ENCODE measurements at regions not wholly inside any gene's neighbourhood (a gene's known extent, or its start where the extent isn't known, plus 50 kb on each side); places are given as distances from the start of the nearest gene placed in this dataset.

GRCh38 chr12:111287125-111287900 is 81.6 kb downstream of the PHETA1 start:
- Mint-ChIP-seq H3K36me3 (no peaks in the 10 kb centered on the region), H3K27ac (no peak overlapping the region), H3K4me1 (no peaks in the 10 kb centered on the region), H3K4me3 (no peak overlapping the region), H3K9me3 (ENCODE audit: low read depth) (no peaks in the 10 kb centered on the region), H3K27me3 (no peaks in the 10 kb centered on the region)
- DNase-seq (no peak), ATAC-seq (no peak)
- CTCF ChIA-PET, result interaction anchor here (0.9 to 1.5 kb wide), 2 partner anchors 12 to 13 kb away, joined by 3 read pairs; no protein-coding TSS in a partner anchor

- CTCF ChIA-PET, result no interaction called here
- H3K9me3 Mint-ChIP-seq (ENCODE audit: low read depth), result peaks cover 12% of the 10 kb centered on the region
- H3K36me3 Mint-ChIP-seq, result no peaks in the 10 kb centered on the region
- no peaks in the 10 kb centered on the region for H3K27me3 Mint-ChIP-seq
- H3K27ac Mint-ChIP-seq, result no peak overlapping the region
- ATAC-seq, result no peak
- no peak for DNase-seq
- no peaks in the 10 kb centered on the region for H3K4me1 Mint-ChIP-seq
- no peak overlapping the region for H3K4me3 Mint-ChIP-seq
These were observed 83.7 kb downstream of the PHETA1 start for GRCh38 chr12:111285200-111285599.

- no peak overlapping the region for H3K4me3 Mint-ChIP-seq
- no peaks in the 10 kb centered on the region for H3K27me3 Mint-ChIP-seq
- H3K9me3 Mint-ChIP-seq (ENCODE audit: low read depth), result peaks cover 12% of the 10 kb centered on the region
- CTCF ChIA-PET, result no interaction called here
- no peaks in the 10 kb centered on the region for H3K4me1 Mint-ChIP-seq
- no peak for ATAC-seq
- no peak overlapping the region for H3K27ac Mint-ChIP-seq
- no peaks in the 10 kb centered on the region for H3K36me3 Mint-ChIP-seq
- DNase-seq, result no peak
These were observed 84.2 kb downstream of the PHETA1 start for GRCh38 chr12:111284709-111285108.

- H3K27me3 Mint-ChIP-seq, result no peaks in the 10 kb centered on the region
- CTCF ChIA-PET, result no interaction called here
These were observed 84.9 kb downstream of the PHETA1 start for GRCh38 chr12:111283966-111284365.

GRCh38 chr12:111283521-111283920 is 85.4 kb downstream of the PHETA1 start:
- no peaks in the 10 kb centered on the region for H3K36me3 Mint-ChIP-seq
- no peak for ATAC-seq
- peaks cover 12% of the 10 kb centered on the region for H3K9me3 Mint-ChIP-seq (ENCODE audit: low read depth)
- no peak for DNase-seq
- H3K27ac Mint-ChIP-seq, result no peak overlapping the region
- no peaks in the 10 kb centered on the region for H3K4me1 Mint-ChIP-seq
- no peaks in the 10 kb centered on the region for H3K27me3 Mint-ChIP-seq
- H3K4me3 Mint-ChIP-seq, result no peak overlapping the region
- CTCF ChIA-PET, result no interaction called here

More at GRCh38 chr12:111283966-111284365, 84.9 kb downstream of the PHETA1 start:
- DNase-seq (no peak), ATAC-seq (no peak)
- Mint-ChIP-seq H3K4me1 (no peaks in the 10 kb centered on the region), H3K4me3 (no peak overlapping the region), H3K36me3 (no peaks in the 10 kb centered on the region), H3K27ac (no peak overlapping the region), H3K9me3 (ENCODE audit: low read depth) (peaks cover 12% of the 10 kb centered on the region)

DNA sequence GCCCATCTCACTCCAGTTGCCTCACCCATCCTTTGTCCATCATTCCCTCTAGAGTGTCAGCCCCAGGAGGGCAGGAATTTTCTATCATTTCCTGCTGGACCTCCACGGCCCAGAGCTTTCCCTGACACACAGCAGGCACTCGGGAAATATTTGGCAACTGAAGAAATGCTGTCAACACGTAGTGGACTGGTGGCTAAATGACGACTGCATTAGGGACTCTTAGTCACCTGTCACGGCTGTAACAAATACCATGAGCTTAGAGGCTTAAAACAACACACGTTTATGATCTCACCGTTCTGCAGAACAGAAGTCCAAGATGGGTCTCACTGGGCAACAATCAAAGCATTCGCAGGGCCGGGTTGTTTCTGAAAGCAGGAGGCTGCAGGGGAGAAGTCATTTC is 91.3 kb downstream of the PHETA1 start:
- H3K27me3 Mint-ChIP-seq, result no peaks in the 10 kb centered on the region
- no peak overlapping the region for H3K27ac Mint-ChIP-seq
- H3K4me1 Mint-ChIP-seq, result no peaks in the 10 kb centered on the region
- peaks cover 12% of the 10 kb centered on the region for H3K9me3 Mint-ChIP-seq (ENCODE audit: low read depth)
- CTCF ChIA-PET, result interaction anchor here (1.0 kb wide), 1 partner anchor 11 kb away, joined by 3 read pairs; no protein-coding TSS in a partner anchor
- H3K36me3 Mint-ChIP-seq, result no peaks in the 10 kb centered on the region
- DNase-seq (no peak), ATAC-seq (no peak)
- no peak overlapping the region for H3K4me3 Mint-ChIP-seq

DNA sequence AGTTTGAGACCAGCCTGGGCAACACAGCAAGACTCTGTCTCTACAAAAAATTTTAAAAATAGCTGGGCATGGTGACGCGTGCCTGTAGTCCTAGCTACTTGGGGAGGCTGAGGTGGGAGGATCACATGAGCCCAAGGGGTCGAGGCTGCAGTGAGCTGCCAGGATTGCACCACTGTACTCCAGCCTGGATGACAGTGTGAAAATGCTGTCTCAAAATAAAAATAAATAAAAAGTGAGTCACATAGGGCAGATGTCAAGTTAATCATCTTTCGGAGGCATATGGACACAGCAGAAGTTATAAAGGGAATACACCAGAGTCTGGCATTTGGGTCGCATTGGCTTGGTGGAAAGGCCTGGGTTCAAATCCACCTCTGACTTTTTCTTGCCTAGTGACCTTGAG is 92.7 kb downstream of the PHETA1 start:
- no peak overlapping the region for H3K4me3 Mint-ChIP-seq
- H3K27me3 Mint-ChIP-seq, result peaks cover 6% of the 10 kb centered on the region
- no peaks in the 10 kb centered on the region for H3K36me3 Mint-ChIP-seq
- H3K4me1 Mint-ChIP-seq, result no peaks in the 10 kb centered on the region
- H3K9me3 Mint-ChIP-seq (ENCODE audit: low read depth), result peaks cover 6% of the 10 kb centered on the region
- ATAC-seq, result no peak
- no peak for DNase-seq
- CTCF ChIA-PET, result no interaction called here
- no peak overlapping the region for H3K27ac Mint-ChIP-seq

GRCh38 chr12:111275308-111275707 is 93.6 kb downstream of the PHETA1 start:
- ATAC-seq (no peak), DNase-seq (no peak)
- Mint-ChIP-seq H3K4me3 (no peak overlapping the region), H3K36me3 (no peaks in the 10 kb centered on the region), H3K27ac (no peak overlapping the region), H3K9me3 (ENCODE audit: low read depth) (no peaks in the 10 kb centered on the region), H3K27me3 (peaks cover 13% of the 10 kb centered on the region), H3K4me1 (no peaks in the 10 kb centered on the region)
- CTCF ChIA-PET, result interaction anchor here (1.0 kb wide), 1 partner anchor 32 kb away, joined by 3 read pairs; no protein-coding TSS in a partner anchor

GRCh38 chr12:111274777-111275176 is 94.1 kb downstream of the PHETA1 start:
- H3K9me3 Mint-ChIP-seq (ENCODE audit: low read depth), result no peaks in the 10 kb centered on the region
- no peak overlapping the region for H3K27ac Mint-ChIP-seq
- DNase-seq (no peak), ATAC-seq (no peak)
- H3K4me3 Mint-ChIP-seq, result no peak overlapping the region
- peaks cover 13% of the 10 kb centered on the region for H3K27me3 Mint-ChIP-seq
- H3K4me1 Mint-ChIP-seq, result no peaks in the 10 kb centered on the region
- CTCF ChIA-PET, result interaction anchor here (1.0 kb wide), 2 partner anchors 11 to 33 kb away, joined by 3 read pairs; no protein-coding TSS in a partner anchor
- H3K36me3 Mint-ChIP-seq, result no peaks in the 10 kb centered on the region

- H3K27ac Mint-ChIP-seq, result no peak overlapping the region
- no peaks in the 10 kb centered on the region for H3K9me3 Mint-ChIP-seq (ENCODE audit: low read depth)
- peaks cover 13% of the 10 kb centered on the region for H3K27me3 Mint-ChIP-seq
- DNase-seq, result no peak
- ATAC-seq, result no peak
- H3K4me1 Mint-ChIP-seq, result no peaks in the 10 kb centered on the region
- no peaks in the 10 kb centered on the region for H3K36me3 Mint-ChIP-seq
- CTCF ChIA-PET, result interaction anchor here (0.9 to 1.5 kb wide), 7 partner anchors 12 to 379 kb away, joined by 3 to 6 read pairs (median 3); no protein-coding TSS in a partner anchor
- no peak overlapping the region for H3K4me3 Mint-ChIP-seq
These were observed 97.0 kb downstream of the PHETA1 start for GRCh38 chr12:111271674-111272418.

DNA sequence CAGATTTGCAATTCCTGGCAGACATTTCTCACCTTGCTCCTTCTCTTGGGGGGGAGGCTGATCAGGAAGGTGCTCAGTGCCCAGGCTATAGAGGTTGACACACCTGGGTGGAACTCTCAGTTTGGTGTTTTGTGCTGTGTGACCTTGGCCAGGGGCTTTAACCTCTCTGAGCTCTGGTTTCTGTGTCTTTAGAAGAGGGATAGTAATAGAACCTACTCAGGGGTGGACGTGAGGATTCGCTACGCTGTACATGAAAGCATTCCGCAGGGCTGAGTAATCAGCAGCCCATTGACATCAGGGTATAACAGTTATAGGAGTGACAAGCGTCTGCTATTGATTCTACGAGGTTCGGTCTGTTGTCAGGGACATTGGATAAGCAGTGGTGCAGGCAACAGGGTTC is 98.1 kb downstream of the PHETA1 start:
- Mint-ChIP-seq H3K9me3 (ENCODE audit: low read depth) (no peaks in the 10 kb centered on the region), H3K4me3 (no peak overlapping the region), H3K27me3 (peaks cover 13% of the 10 kb centered on the region), H3K36me3 (no peaks in the 10 kb centered on the region), H3K27ac (no peak overlapping the region), H3K4me1 (no peaks in the 10 kb centered on the region)
- ATAC-seq (no peak), DNase-seq (no peak)
- CTCF ChIA-PET, result interaction anchor here (0.6 to 1.1 kb wide), 2 partner anchors 47 to 378 kb away, joined by 3 read pairs; no protein-coding TSS in a partner anchor

- Mint-ChIP-seq H3K36me3 (no peaks in the 10 kb centered on the region), H3K27ac (no peak overlapping the region), H3K4me1 (no peaks in the 10 kb centered on the region), H3K9me3 (ENCODE audit: low read depth) (no peaks in the 10 kb centered on the region), H3K4me3 (no peak overlapping the region), H3K27me3 (peaks cover 13% of the 10 kb centered on the region)
- ATAC-seq, result no peak
- CTCF ChIA-PET, result no interaction called here
- DNase-seq, result no peak
These were observed 98.7 kb downstream of the PHETA1 start for GRCh38 chr12:111270239-111270638.

- H3K9me3 Mint-ChIP-seq (ENCODE audit: low read depth), result no peaks in the 10 kb centered on the region
- CTCF ChIA-PET, result interaction anchor here (1.0 kb wide), 1 partner anchor 210 kb away, joined by 4 read pairs; no protein-coding TSS in a partner anchor
These were observed 99.2 kb downstream of the PHETA1 start for GRCh38 chr12:111269718-111270117.

More at GRCh38 chr12:111269718-111270117, 99.2 kb downstream of the PHETA1 start:
- ATAC-seq (no peak), DNase-seq (no peak)
- H3K4me1 Mint-ChIP-seq, result no peaks in the 10 kb centered on the region
- no peak overlapping the region for H3K27ac Mint-ChIP-seq
- peaks cover 13% of the 10 kb centered on the region for H3K27me3 Mint-ChIP-seq
- no peak overlapping the region for H3K4me3 Mint-ChIP-seq
- H3K36me3 Mint-ChIP-seq, result no peaks in the 10 kb centered on the region
